Immature natural killer cell (primary cell): ENCODE measurements at regions not wholly inside any gene's neighbourhood (a gene's known extent, or its start where the extent isn't known, plus 50 kb on each side); places are given as distances from the start of the nearest gene placed in this dataset.
A peak's percentile ranks its signal among the peaks of the same experiment; 100 is the strongest.

ENCODE experiments used
- DNase-seq, 3 donors: peaks; one replicate each; pipeline ENCODE4 v3.0.0; 2022; ENCODE audit warnings: mixed read lengths in 1 of 3
- H3K27ac Mint-ChIP-seq, 6 donors: one replicate each; pipeline ENCODE4 v1.8.0; 2020; ENCODE audit warnings: mixed read lengths in 6 of 6, mild to moderate bottlenecking in 5 of 6, inconsistent platforms in 4 of 6, moderate library complexity in 3 of 6
- H3K27me3 Mint-ChIP-seq, 3 donors: one replicate each; pipeline ENCODE4 v1.8.0; 2020 to 2021; ENCODE audit warnings: low read depth in 3 of 3, mild to moderate bottlenecking in 3 of 3, mixed read lengths in 3 of 3, moderate library complexity in 3 of 3, inconsistent platforms in 1 of 3
- H3K36me3 Mint-ChIP-seq, 3 donors: one replicate each; pipeline ENCODE4 v1.8.0; 2020; ENCODE audit warnings: mixed read lengths in 3 of 3, inconsistent platforms in 2 of 3, mild to moderate bottlenecking in 2 of 3
- H3K4me1 Mint-ChIP-seq, 2 donors: one replicate each; pipeline ENCODE4 v1.8.0; 2020; ENCODE audit warnings: inconsistent platforms in 2 of 2, mild to moderate bottlenecking in 2 of 2, mixed read lengths in 2 of 2, moderate library complexity in 1 of 2
- H3K4me3 Mint-ChIP-seq, 5 donors: one replicate each; pipeline ENCODE4 v1.8.0; 2020; ENCODE audit warnings: mild to moderate bottlenecking in 5 of 5, mixed read lengths in 5 of 5, inconsistent platforms in 3 of 5, moderate library complexity in 3 of 5
- H3K9me3 Mint-ChIP-seq, 6 donors: one replicate each; pipeline ENCODE4 v1.8.0; 2020; ENCODE audit warnings: mild to moderate bottlenecking in 6 of 6, mixed read lengths in 6 of 6, inconsistent platforms in 4 of 6, moderate library complexity in 3 of 6

GRCh38 chr7:33738260-33738935, 166.9 kb upstream of the BMPER start:
- peak overlapping the region; percentile 39 to 53 (median 44) for H3K4me3 Mint-ChIP-seq
- peak; percentile 44 to 60 (median 53) for DNase-seq
- H3K4me1 Mint-ChIP-seq = peaks cover 40 to 62% of the 10 kb centered on the region in 2 donors

GRCh38 chr7:33739286-33739685, 166.1 kb upstream of the BMPER start:
- H3K9me3 Mint-ChIP-seq = peaks cover 0 to 14% (median 0%) of the 10 kb centered on the region in 6 donors
- H3K4me3 Mint-ChIP-seq = no peak overlapping the region
- H3K27me3 Mint-ChIP-seq = peaks cover 0 to 2% (median 2%) of the 10 kb centered on the region in 3 donors
- no peak for DNase-seq
- H3K4me1 Mint-ChIP-seq = peaks cover 48 to 71% of the 10 kb centered on the region in 2 donors
- H3K27ac Mint-ChIP-seq = peak overlapping the region in 4 of 6 donors; percentile 34 to 91 (median 82)
- H3K36me3 Mint-ChIP-seq = peaks cover 0 to 14% (median 8%) of the 10 kb centered on the region in 3 donors

More at GRCh38 chr7:33738260-33738935, 166.9 kb upstream of the BMPER start:
- peaks cover 0 to 9% (median 8%) of the 10 kb centered on the region in 3 donors for H3K36me3 Mint-ChIP-seq
- peaks cover 0 to 14% (median 0%) of the 10 kb centered on the region in 6 donors for H3K9me3 Mint-ChIP-seq
- H3K27ac Mint-ChIP-seq = peak overlapping the region; percentile 86 to 91 (median 88)
- H3K27me3 Mint-ChIP-seq = peaks cover 0 to 2% (median 2%) of the 10 kb centered on the region in 3 donors

- no peak for DNase-seq
- Mint-ChIP-seq H3K27me3 (peaks cover 1 to 2% (median 2%) of the 10 kb centered on the region in 3 donors), H3K36me3 (peaks cover 0 to 8% (median 3%) of the 10 kb centered on the region in 3 donors), H3K27ac (peak overlapping the region in 5 of 6 donors; percentile 26 to 69 (median 53)), H3K4me3 (peak overlapping the region; percentile 12 to 53 (median 20)), H3K4me1 (peaks cover 43 to 64% of the 10 kb centered on the region in 2 donors), H3K9me3 (peaks cover 0 to 10% (median 0%) of the 10 kb centered on the region in 6 donors)
These were observed 162.8 kb upstream of the BMPER start for GRCh38 chr7:33742521-33742920.

GRCh38 chr7:33742999-33743587, 162.2 kb upstream of the BMPER start:
- peak overlapping the region in 5 of 6 donors; percentile 12 to 69 (median 30) for H3K27ac Mint-ChIP-seq
- H3K4me3 Mint-ChIP-seq = peak overlapping the region in 3 of 5 donors; percentile 15 to 22 (median 20)
- DNase-seq = no peak
- H3K27me3 Mint-ChIP-seq = peaks cover 1 to 2% (median 2%) of the 10 kb centered on the region in 3 donors
- H3K4me1 Mint-ChIP-seq = peaks cover 38 to 59% of the 10 kb centered on the region in 2 donors
- peaks cover 0 to 5% (median 0%) of the 10 kb centered on the region in 6 donors for H3K9me3 Mint-ChIP-seq
- peaks cover 0 to 8% (median 2%) of the 10 kb centered on the region in 3 donors for H3K36me3 Mint-ChIP-seq

- Mint-ChIP-seq H3K27ac (peak overlapping the region in 5 of 6 donors; percentile 26 to 53 (median 39)), H3K4me3 (peak overlapping the region in 2 of 5 donors; percentile 22 to 39), H3K36me3 (peaks cover 0 to 8% (median 0%) of the 10 kb centered on the region in 3 donors), H3K9me3 (peaks cover 0 to under 1% (median 0%) of the 10 kb centered on the region in 6 donors), H3K4me1 (peaks cover 33 to 54% of the 10 kb centered on the region in 2 donors), H3K27me3 (peaks cover 1 to 2% (median 2%) of the 10 kb centered on the region in 3 donors)
- no peak for DNase-seq
These were observed 161.7 kb upstream of the BMPER start for GRCh38 chr7:33743594-33743993.

GRCh38 chr7:33744293-33745075, 160.9 kb upstream of the BMPER start:
- Mint-ChIP-seq H3K9me3 (no peaks in the 10 kb centered on the region), H3K4me1 (peaks cover 25 to 45% of the 10 kb centered on the region in 2 donors), H3K36me3 (peaks cover 0 to 8% (median 0%) of the 10 kb centered on the region in 3 donors), H3K4me3 (peak overlapping the region in 1 of 5 donors; percentile 61), H3K27me3 (peaks cover 1 to 2% (median 1%) of the 10 kb centered on the region in 3 donors), H3K27ac (peak overlapping the region in 1 of 6 donors; percentile 39)
- DNase-seq = peak; percentile 20 to 32 (median 25)

- H3K27ac Mint-ChIP-seq = no peak overlapping the region
- peaks cover 27 to 35% of the 10 kb centered on the region in 2 donors for H3K4me1 Mint-ChIP-seq
- H3K9me3 Mint-ChIP-seq = no peaks in the 10 kb centered on the region
- peaks cover 0 to 6% (median 0%) of the 10 kb centered on the region in 3 donors for H3K36me3 Mint-ChIP-seq
- peaks cover 0 to 2% (median 1%) of the 10 kb centered on the region in 3 donors for H3K27me3 Mint-ChIP-seq
- H3K4me3 Mint-ChIP-seq = no peak overlapping the region
- no peak for DNase-seq
These were observed 159.4 kb upstream of the BMPER start for GRCh38 chr7:33745934-33746333.

GRCh38 chr7:33748793-33749192, 156.5 kb upstream of the BMPER start:
- no peak for DNase-seq
- H3K27me3 Mint-ChIP-seq = peaks cover 0 to 3% (median 2%) of the 10 kb centered on the region in 3 donors
- H3K4me3 Mint-ChIP-seq = no peak overlapping the region
- no peaks in the 10 kb centered on the region for H3K9me3 Mint-ChIP-seq
- H3K4me1 Mint-ChIP-seq = peaks cover 6 to 9% of the 10 kb centered on the region in 2 donors
- peaks cover 0 to 2% (median 0%) of the 10 kb centered on the region in 3 donors for H3K36me3 Mint-ChIP-seq
- H3K27ac Mint-ChIP-seq = no peak overlapping the region

- Mint-ChIP-seq H3K9me3 (no peaks in the 10 kb centered on the region), H3K36me3 (no peaks in the 10 kb centered on the region), H3K4me3 (no peak overlapping the region), H3K4me1 (peaks cover 0 to 3% of the 10 kb centered on the region in 2 donors), H3K27me3 (peaks cover 0 to 3% (median 0%) of the 10 kb centered on the region in 3 donors), H3K27ac (no peak overlapping the region)
- no peak for DNase-seq
These were observed 155.2 kb upstream of the BMPER start for GRCh38 chr7:33750177-33750576.

GRCh38 chr7:33751443-33751842, 153.9 kb upstream of the BMPER start:
- H3K9me3 Mint-ChIP-seq = no peaks in the 10 kb centered on the region

GRCh38 chr7:33753881-33754525, 151.3 kb upstream of the BMPER start:
- Mint-ChIP-seq H3K27ac (peak overlapping the region in 1 of 6 donors; percentile 58), H3K4me1 (peaks cover 2 to 3% of the 10 kb centered on the region in 2 donors)

More at GRCh38 chr7:33751443-33751842, 153.9 kb upstream of the BMPER start:
- H3K27me3 Mint-ChIP-seq = peaks cover 0 to 1% (median 0%) of the 10 kb centered on the region in 3 donors
- H3K27ac Mint-ChIP-seq = no peak overlapping the region
- no peak overlapping the region for H3K4me3 Mint-ChIP-seq
- H3K4me1 Mint-ChIP-seq = peaks cover 0 to 3% of the 10 kb centered on the region in 2 donors
- DNase-seq = no peak
- no peaks in the 10 kb centered on the region for H3K36me3 Mint-ChIP-seq

GRCh38 chr7:33754933-33755928, 150.1 kb upstream of the BMPER start:
- peaks cover 9 to 11% of the 10 kb centered on the region in 2 donors for H3K4me1 Mint-ChIP-seq
- H3K27ac Mint-ChIP-seq = no peak overlapping the region
- peaks cover 0 to 4% (median 0%) of the 10 kb centered on the region in 3 donors for H3K27me3 Mint-ChIP-seq
- DNase-seq = no peak
- H3K36me3 Mint-ChIP-seq = no peaks in the 10 kb centered on the region
- H3K9me3 Mint-ChIP-seq = peaks cover 0 to 2% (median 0%) of the 10 kb centered on the region in 6 donors
- no peak overlapping the region for H3K4me3 Mint-ChIP-seq

More at GRCh38 chr7:33753881-33754525, 151.3 kb upstream of the BMPER start:
- no peaks in the 10 kb centered on the region for H3K36me3 Mint-ChIP-seq
- peaks cover 0 to 2% (median 0%) of the 10 kb centered on the region in 6 donors for H3K9me3 Mint-ChIP-seq
- no peak for DNase-seq
- no peak overlapping the region for H3K4me3 Mint-ChIP-seq
- peaks cover 0 to 4% (median 0%) of the 10 kb centered on the region in 3 donors for H3K27me3 Mint-ChIP-seq
